Activated naive CD4-positive, alpha-beta T cell treated with anti-CD3 and anti-CD28 coated beads, Interleukin-2, amount 10 ng/mL, durations not matched to agents 7 days and 5 days (primary cell): ENCODE measurements at regions not wholly inside any gene's neighbourhood (a gene's known extent, or its start where the extent isn't known, plus 50 kb on each side); places are given as distances from the start of the nearest gene placed in this dataset.
"Not testable (repeated sequence)": the region's sequence is repeated elsewhere in the genome, so short reads cannot be mapped to it uniquely, and the experiment has no call there.

ENCODE experiments used
- CTCF ChIA-PET: fragments of 350-600 bp; sonication (Branson Sonifier 250); formaldehyde crosslinking; loops from one replicate; lab custom pipeline; 2021; ENCODE audit warnings: antibody characterized with exemption; lab: Charles Lee
- DNase-seq: peaks from one replicate; pipeline ENCODE4 v3.0.0-alpha.2; 2020
- H3K27ac Mint-ChIP-seq: one replicate; pipeline ENCODE4 v1.8.0; 2021; ENCODE audit warnings: mild to moderate bottlenecking, moderate library complexity, mixed read lengths
- H3K27me3 Mint-ChIP-seq: one replicate; pipeline ENCODE4 v1.8.0; 2021; ENCODE audit warnings: mild to moderate bottlenecking, mixed read lengths
- H3K36me3 Mint-ChIP-seq: one replicate; pipeline ENCODE4 v1.8.0; 2021; ENCODE audit warnings: mixed read lengths
- H3K4me1 Mint-ChIP-seq: one replicate; pipeline ENCODE4 v1.8.0; 2021; ENCODE audit warnings: mixed read lengths
- H3K4me3 Mint-ChIP-seq: one replicate; pipeline ENCODE4 v1.8.0; 2021; ENCODE audit warnings: mild to moderate bottlenecking, moderate library complexity, mixed read lengths
- H3K9me3 Mint-ChIP-seq: one replicate; pipeline ENCODE4 v1.8.0; 2021; ENCODE audit warnings: mixed read lengths

DNA sequence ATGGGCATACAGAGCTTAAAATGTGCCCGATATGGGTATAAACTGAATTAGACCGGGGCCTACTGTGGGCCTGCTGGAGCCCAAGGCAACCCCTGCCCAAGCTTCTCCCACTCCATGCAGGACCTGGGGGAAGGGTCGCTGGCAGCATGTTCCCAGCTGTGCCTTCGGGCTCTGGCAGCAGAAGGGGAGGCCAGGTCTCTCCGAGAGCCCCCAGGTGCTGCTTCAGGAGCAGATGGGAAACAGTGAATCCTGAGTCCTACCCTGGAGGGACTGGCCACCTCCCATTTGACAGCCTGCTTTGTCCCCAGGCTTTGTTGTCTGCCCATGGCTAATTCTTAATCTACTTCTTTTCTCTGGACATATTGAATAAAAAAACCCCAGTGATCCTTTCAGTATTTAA, 315.6 kb upstream of the B3GAT1 start:
- no peak for DNase-seq
- Mint-ChIP-seq H3K36me3 (no peaks in the 10 kb centered on the region), H3K27ac (no peak overlapping the region), H3K27me3 (peaks cover 11% of the 10 kb centered on the region), H3K4me1 (no peaks in the 10 kb centered on the region), H3K9me3 (no peaks in the 10 kb centered on the region), H3K4me3 (no peak overlapping the region)
- CTCF ChIA-PET: no interaction called here

DNA sequence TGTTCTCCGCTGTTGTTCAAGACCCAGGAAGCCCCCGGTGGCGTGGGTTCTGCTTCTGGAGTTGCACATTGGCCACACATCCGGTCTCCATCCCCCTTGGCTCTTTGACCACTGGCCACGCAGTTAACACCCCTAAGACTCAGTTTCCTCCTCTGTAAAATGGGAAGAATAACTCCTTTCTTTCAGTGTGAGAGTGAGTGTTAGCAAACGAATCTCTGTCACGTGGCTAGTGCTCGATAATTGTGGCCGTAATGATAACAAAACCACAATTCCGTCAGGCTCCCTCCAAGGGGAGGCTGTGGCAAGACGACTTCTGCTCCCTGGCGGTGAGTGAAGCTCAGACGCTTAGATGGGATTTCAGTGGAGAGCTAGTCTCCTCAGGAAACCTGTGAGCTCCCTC, 315.2 kb upstream of the B3GAT1 start:
- Mint-ChIP-seq H3K27ac (no peak overlapping the region), H3K9me3 (no peaks in the 10 kb centered on the region), H3K4me1 (no peaks in the 10 kb centered on the region), H3K27me3 (peaks cover 11% of the 10 kb centered on the region), H3K4me3 (no peak overlapping the region), H3K36me3 (no peaks in the 10 kb centered on the region)
- DNase-seq: no peak
- CTCF ChIA-PET: no interaction called here

DNA sequence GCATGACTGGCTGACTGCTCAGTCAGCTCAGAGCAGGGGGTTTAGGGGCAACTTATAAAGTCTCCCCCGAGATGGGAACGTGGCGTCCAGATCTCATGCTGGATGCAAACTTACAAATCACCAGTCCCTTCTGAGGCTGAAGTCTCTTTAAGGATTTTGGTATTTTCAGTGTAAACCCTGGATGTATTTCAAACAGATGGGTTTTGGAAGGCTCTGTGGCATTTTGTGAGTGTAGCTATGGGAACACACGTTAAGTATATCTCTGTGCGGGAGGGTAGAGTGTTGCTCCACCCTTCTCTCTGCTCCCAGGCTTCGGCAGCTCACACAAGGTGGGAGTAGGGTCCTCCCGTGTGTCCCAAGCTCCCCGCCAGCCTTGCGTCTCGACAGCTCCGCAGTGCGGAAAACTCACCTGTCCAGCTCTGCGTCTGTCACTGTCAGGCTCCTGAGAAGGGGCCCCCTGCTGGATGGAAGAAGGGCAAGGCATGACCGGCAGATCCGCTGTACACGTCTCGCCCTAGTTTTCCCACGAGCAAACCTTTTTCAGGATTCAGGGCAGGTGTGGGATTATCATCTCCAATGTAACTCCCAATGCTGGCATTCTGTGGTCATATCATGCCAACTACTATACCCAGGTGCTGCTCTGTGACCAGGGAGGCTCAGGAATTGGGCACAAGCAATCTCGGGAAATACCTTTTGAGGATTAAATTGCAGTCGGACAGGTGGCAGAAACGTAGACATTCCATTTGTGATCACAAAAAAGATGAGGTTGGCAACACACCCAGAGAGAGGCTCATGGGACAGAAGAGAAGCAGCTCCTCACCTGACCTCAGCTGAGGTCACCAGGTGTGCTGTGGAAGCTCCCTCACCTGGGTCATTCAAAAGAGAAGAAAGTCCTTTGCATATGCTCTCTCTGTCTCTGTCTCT, 313.9 kb upstream of the B3GAT1 start:
- Mint-ChIP-seq H3K27ac (no peak overlapping the region), H3K27me3 (peaks cover 8% of the 10 kb centered on the region), H3K9me3 (no peaks in the 10 kb centered on the region), H3K36me3 (no peaks in the 10 kb centered on the region), H3K4me3 (no peak overlapping the region), H3K4me1 (no peaks in the 10 kb centered on the region)
- no peak for DNase-seq
- CTCF ChIA-PET: no interaction called here

DNA sequence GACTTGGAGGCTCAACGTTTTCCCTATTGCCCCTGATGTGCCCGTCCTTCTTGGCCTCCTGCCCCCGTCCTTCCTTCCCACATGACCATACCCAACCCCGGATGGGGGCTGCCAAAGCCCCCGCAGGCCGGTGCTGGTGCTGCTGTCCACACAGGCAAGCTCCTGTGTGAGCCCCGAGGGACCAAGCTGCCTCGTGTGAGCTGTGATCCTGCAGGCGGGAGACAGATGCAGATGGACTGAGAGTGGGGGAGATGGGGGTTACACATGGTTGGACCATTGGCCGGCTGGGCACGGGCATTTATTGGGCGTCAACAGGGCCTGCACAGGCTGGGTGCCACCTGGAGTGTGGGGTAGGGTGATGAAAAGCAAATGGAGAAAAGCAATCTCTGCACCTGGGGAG, 313.2 kb upstream of the B3GAT1 start:
- Mint-ChIP-seq H3K36me3 (no peaks in the 10 kb centered on the region), H3K4me1 (no peaks in the 10 kb centered on the region), H3K4me3 (no peak overlapping the region), H3K27me3 (peaks cover 8% of the 10 kb centered on the region), H3K9me3 (no peaks in the 10 kb centered on the region), H3K27ac (no peak overlapping the region)
- CTCF ChIA-PET: no interaction called here
- no peak for DNase-seq

DNA sequence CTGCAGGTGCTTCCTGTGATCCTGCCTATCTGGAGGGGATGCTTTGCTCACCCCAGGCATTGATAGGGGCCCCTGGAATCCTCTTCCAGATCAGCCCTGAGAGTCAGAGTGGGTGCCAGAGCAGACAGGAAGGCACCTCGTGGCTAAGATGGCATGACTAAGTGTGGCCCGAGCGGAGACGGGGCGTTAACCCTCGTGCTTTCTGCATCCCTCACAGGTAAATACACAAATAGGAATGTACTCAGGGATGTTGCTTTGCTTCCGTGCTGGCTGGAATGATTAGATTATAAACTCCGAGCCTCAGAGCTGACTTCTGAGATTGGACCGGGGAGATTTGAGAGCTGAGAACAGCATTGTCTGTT, 312.7 kb upstream of the B3GAT1 start:
- H3K9me3 Mint-ChIP-seq: no peaks in the 10 kb centered on the region
- H3K4me3 Mint-ChIP-seq: no peak overlapping the region
- no peaks in the 10 kb centered on the region for H3K4me1 Mint-ChIP-seq
- H3K27me3 Mint-ChIP-seq: peaks cover 8% of the 10 kb centered on the region
- CTCF ChIA-PET: no interaction called here
- H3K36me3 Mint-ChIP-seq: no peaks in the 10 kb centered on the region
- DNase-seq: no peak
- no peak overlapping the region for H3K27ac Mint-ChIP-seq

DNA sequence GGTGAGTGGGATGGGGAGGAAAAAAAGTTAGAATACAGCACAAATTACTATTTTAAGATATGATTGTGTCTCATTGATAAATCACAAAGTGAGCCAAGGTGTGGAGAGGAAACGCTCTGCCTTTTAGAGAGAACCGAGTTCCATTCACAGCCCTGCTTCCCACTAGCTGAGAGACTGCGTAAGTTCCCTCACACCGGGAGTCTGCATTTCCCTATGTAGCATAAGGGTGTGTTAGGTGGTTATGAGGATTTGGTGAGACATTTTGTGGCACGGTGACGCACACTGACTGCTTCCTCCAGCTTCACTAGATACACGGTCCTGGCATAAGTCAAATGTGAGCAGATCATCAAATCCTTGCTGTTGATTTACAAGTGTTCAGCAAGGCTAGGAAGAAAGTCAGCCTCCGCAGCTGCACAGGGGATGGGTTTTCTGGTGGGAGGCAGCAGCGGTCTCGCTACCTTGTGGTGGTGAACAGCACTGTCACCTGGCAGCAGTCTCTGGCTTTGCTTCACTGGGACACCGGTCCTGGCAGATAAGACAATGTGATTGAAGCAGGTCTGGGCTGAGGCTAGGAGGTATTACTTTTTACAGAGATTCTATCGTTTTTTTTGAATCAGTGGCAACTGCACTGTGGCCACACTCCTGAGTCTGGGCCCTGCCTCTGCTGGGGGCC, 312.2 kb upstream of the B3GAT1 start:
- no peaks in the 10 kb centered on the region for H3K36me3 Mint-ChIP-seq
- no peaks in the 10 kb centered on the region for H3K4me1 Mint-ChIP-seq
- peaks cover 8% of the 10 kb centered on the region for H3K27me3 Mint-ChIP-seq
- H3K4me3 Mint-ChIP-seq: no peak overlapping the region
- no peak overlapping the region for H3K27ac Mint-ChIP-seq
- H3K9me3 Mint-ChIP-seq: no peaks in the 10 kb centered on the region
- DNase-seq: no peak
- CTCF ChIA-PET: no interaction called here

DNA sequence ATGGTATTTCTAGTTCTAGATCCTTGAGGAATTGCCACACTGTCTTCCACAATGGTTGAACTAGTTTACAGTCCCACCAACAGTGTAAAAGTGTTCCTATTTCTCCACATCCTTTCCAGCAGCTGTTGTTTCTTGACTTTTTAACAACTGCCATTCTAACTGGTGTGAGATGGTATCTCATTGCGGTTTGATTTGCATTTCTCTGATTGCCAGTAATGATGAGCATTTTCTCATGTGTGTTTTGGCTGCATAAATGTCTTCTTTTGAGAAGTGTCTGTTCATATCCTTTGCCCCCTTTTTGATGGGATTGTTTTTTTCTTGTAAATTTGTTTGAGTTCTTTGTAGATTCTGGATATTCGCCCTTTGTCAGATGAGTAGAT, 308.6 kb upstream of the B3GAT1 start:
- H3K36me3 Mint-ChIP-seq, H3K27ac Mint-ChIP-seq, H3K4me1 Mint-ChIP-seq, DNase-seq, CTCF ChIA-PET, H3K4me3 Mint-ChIP-seq, H3K27me3 Mint-ChIP-seq, H3K9me3 Mint-ChIP-seq: not testable (repeated sequence)

DNA sequence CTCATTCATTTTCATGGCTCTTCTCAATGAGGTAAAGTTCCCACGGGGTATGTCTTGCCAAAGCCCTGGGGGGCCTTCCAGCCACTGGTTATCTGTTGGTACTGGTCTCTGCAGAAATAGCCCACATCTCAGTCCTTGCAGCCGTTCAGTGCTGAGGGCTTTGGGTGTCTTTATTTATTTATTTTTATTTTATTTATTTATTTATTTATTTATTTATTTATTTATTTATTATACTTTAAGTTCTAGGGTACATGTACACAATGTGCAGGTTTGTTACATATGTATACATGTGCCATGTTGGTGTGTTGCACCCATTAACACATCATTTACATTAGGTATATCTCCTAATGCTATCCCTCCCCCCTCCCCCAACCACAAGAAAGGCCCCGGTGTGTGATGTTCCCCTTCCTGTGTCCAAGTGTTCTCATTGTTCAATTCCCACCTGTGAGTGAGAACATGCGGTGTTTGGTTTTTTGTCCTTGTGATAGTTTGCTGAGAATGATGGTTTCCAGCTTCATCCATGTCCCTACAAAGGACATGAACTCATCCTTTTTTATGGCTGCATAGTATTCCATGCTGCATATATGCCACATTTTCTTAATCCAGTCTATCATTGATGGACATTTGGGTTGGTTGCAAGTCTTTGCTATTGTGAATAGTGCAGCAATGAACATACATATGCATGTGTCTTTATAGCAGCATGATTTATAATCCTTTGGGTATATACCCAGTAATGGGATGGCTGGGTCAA, 308.1 kb upstream of the B3GAT1 start:
- H3K9me3 Mint-ChIP-seq, H3K4me1 Mint-ChIP-seq, H3K27ac Mint-ChIP-seq, DNase-seq, H3K4me3 Mint-ChIP-seq, H3K36me3 Mint-ChIP-seq, H3K27me3 Mint-ChIP-seq, CTCF ChIA-PET: not testable (repeated sequence)

DNA sequence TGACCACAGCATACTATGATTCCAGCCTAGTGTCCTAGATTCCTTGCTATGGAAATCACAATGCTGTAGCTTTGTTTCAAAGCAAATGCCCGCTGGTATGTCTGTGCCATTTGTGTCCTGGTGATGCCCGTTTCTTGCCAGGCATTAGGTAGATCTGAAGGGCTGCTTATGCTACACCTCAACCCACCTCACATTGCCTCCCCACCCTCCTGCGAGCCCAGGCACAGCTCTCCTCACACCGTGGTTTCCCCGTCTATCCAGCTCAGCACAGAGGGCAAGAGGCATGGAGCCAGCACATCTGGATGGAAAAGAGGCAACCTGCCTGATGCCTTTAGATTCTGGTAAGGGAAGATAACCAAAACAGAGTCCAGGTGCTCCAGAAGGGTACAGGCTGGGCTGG, 307.4 kb upstream of the B3GAT1 start:
- Mint-ChIP-seq H3K27me3 (no peaks in the 10 kb centered on the region), H3K36me3 (no peaks in the 10 kb centered on the region), H3K4me3 (no peak overlapping the region), H3K27ac (no peak overlapping the region), H3K4me1 (no peaks in the 10 kb centered on the region), H3K9me3 (no peaks in the 10 kb centered on the region)
- CTCF ChIA-PET: no interaction called here
- DNase-seq: no peak

DNA sequence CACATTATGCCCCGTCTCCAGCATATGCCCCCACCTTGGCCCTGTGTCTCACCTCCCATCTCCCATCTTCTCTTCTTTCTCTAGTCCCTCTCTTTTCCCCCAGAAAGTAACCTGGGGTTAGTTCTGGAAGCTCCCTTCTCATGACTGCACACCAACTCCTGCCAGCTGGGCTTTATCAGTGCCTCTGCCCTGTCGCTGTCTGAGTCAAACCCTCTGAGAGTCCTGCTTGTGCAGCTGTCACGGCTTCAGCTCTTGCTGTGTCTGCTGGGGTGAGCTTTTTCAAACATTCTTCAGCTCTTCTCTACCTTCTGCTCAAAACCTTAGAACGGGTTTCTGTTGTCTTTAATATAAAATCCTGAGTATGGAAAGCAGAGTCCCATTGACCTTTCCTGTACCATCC, 304.5 kb upstream of the B3GAT1 start:
- no peaks in the 10 kb centered on the region for H3K4me1 Mint-ChIP-seq
- H3K36me3 Mint-ChIP-seq: no peaks in the 10 kb centered on the region
- DNase-seq: no peak
- no peak overlapping the region for H3K27ac Mint-ChIP-seq
- no peaks in the 10 kb centered on the region for H3K9me3 Mint-ChIP-seq
- H3K4me3 Mint-ChIP-seq: no peak overlapping the region
- CTCF ChIA-PET: no interaction called here
- peaks cover 6% of the 10 kb centered on the region for H3K27me3 Mint-ChIP-seq

DNA sequence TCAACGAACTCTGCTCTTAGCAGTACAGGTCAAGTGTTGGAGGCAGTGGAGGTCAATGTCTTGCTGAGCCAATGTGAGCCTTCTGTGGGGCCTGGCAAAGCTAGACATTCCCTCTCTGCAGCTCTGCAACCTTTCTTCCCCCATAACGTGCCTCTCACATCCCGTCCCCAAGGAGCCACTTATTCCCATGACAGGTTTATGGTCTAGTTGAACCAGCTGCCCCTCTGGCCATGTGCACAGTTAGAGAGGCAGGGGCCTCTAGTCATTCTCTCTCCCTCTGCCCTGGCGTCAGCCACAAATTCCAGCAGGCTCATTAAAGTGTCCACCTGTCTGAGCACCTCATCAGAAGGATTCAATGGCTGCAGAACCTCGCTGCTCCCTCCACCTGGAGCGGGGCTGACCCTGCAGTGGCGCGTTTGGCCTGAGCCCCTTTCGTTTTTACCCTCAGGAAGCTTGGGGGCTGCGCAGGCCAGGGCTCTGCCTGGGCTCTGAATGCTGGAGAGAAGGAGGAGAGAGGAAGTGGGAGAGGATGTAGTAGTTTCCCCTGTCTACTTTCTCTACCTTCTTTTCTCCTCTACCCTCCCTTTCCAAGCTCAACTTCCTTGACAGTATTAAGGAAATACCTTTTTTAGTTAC, 302.1 kb upstream of the B3GAT1 start:
- Mint-ChIP-seq H3K27me3 (peaks cover 6% of the 10 kb centered on the region), H3K4me3 (no peak overlapping the region), H3K9me3 (no peaks in the 10 kb centered on the region), H3K36me3 (no peaks in the 10 kb centered on the region), H3K27ac (no peak overlapping the region), H3K4me1 (no peaks in the 10 kb centered on the region)
- no peak for DNase-seq
- CTCF ChIA-PET: no interaction called here

DNA sequence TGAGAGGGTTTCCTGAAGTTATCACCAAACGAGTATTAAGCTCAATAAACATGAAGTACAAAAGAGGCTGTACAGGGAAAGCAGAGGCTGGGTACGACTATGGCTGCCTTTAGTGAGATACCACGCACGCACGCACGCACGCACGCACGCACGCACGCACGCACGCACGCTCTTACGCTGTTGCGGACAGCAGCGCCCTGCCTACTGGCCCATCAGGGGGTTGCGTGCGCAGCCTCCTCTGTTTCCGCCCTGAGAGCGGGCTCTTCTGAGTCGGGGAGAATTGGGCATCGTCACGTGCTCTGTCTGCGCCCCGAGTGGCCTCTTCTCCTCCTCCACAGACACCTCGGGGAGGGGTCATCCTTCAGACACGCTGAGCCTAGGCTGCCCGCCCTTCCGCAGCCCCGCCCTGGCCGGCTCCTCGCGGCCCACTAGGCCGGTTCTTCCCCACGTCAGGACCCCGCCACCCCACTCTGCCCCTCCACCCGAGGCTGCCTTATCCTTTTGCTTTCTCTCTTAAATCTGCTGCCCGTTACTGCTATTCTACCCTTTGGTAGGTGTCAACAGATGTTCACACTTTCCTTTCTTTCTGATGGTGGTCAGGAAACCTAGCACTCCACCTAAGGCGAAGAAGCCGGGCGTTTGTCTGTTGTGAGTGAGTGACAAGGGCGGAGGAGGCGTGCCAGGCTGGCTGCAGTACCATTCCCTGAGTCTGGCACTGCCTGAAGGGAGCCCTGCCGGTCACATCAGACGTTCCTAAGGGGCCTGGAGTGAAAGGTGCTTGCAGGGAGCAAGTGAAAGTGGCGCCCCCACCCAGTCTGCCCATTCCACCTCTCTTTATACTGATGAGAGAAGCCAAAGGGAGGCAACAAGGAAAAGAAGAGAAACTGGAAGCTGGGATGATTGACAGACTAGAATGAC, 300.4 kb upstream of the B3GAT1 start:
- DNase-seq: no peak
- Mint-ChIP-seq H3K36me3 (no peaks in the 10 kb centered on the region), H3K27ac (no peak overlapping the region), H3K27me3 (peaks cover 6% of the 10 kb centered on the region), H3K4me1 (no peaks in the 10 kb centered on the region), H3K4me3 (no peak overlapping the region), H3K9me3 (no peaks in the 10 kb centered on the region)
- CTCF ChIA-PET: no interaction called here

DNA sequence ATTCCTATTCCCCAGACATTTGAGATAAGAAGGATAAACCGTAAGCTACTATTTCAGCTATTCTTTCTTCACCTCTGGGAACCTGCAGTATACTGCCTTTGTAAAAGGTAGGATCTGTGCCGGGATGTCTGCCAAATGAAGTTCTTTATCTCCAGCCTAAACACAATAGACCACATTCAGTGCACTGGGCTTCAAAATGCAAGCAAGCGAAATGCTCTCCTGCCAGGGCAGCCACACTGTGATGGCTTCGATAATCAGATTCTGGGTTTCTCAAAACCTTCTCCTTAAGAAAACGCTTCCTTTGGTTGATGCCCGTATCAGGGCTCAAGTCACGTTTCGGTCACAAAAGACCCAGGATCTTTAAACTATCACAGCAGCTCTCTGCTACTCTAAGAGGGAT, 299.5 kb upstream of the B3GAT1 start:
- Mint-ChIP-seq H3K27ac (no peak overlapping the region), H3K9me3 (no peaks in the 10 kb centered on the region), H3K4me1 (no peaks in the 10 kb centered on the region), H3K27me3 (peaks cover 6% of the 10 kb centered on the region), H3K36me3 (no peaks in the 10 kb centered on the region), H3K4me3 (no peak overlapping the region)
- CTCF ChIA-PET: no interaction called here
- no peak for DNase-seq
